HL-60 (cell line): ENCODE measurements at regions not wholly inside any gene's neighbourhood (a gene's known extent, or its start where the extent isn't known, plus 50 kb on each side); places are given as distances from the start of the nearest gene placed in this dataset.

ENCODE experiments used
- DNase-seq, 2 experiments: peaks; one replicate each; pipeline ENCODE4 v3.0.0-alpha.2; 2010 to 2020; ENCODE audit warnings: low read depth in 1 of 2, low spot score in 1 of 2
- H3K27ac ChIP-seq: fragments of 250-450 bp; sonication (Bioruptor Pico); replicated peaks from 2 replicates; pipeline ENCODE4 v1.5.1; 2020; ENCODE audit warnings: mild to moderate bottlenecking, moderate library complexity
- H3K27me3 ChIP-seq: fragments of 250-450 bp; sonication (Bioruptor Pico); 2 replicates; pipeline ENCODE4 v1.5.1; 2021; ENCODE audit warnings: mild to moderate bottlenecking, moderate library complexity; ENCODE audit not compliant: insufficient read depth, poor library complexity, severe bottlenecking
- H3K4me3 ChIP-seq: replicated peaks from 2 replicates; pipeline ENCODE4 v1.5.1; 2011; ENCODE audit warnings: mild to moderate bottlenecking, control low read depth, low read length; ENCODE audit not compliant: insufficient read depth
- GABPA ChIP-seq: IDR thresholded peaks from 2 replicates; pipeline ENCODE4 v1.6.1; 2012; ENCODE audit warnings: low read depth
- POLR2AphosphoS5 ChIP-seq: IDR thresholded peaks from 2 replicates; pipeline ENCODE4 v1.6.1; 2012; ENCODE audit warnings: low read depth
- SPI1 ChIP-seq: IDR thresholded peaks from 2 replicates; pipeline ENCODE4 v1.6.1; 2012; ENCODE audit warnings: low read depth, mild to moderate bottlenecking, borderline replicate concordance
- TF ChIP-seq, protein P1 (sequence below): IDR thresholded peaks from one replicate; pipeline ENCODE4 v1.5.1; 2011; ENCODE audit warnings: low read length, control low read depth, inconsistent platforms; ENCODE audit not compliant: insufficient read depth
- TF ChIP-seq, protein P2 (sequence below): IDR thresholded peaks from 2 replicates; pipeline ENCODE4 v1.6.1; 2012; ENCODE audit warnings: low read depth; ENCODE audit not compliant: insufficient replicate concordance

DNA sequence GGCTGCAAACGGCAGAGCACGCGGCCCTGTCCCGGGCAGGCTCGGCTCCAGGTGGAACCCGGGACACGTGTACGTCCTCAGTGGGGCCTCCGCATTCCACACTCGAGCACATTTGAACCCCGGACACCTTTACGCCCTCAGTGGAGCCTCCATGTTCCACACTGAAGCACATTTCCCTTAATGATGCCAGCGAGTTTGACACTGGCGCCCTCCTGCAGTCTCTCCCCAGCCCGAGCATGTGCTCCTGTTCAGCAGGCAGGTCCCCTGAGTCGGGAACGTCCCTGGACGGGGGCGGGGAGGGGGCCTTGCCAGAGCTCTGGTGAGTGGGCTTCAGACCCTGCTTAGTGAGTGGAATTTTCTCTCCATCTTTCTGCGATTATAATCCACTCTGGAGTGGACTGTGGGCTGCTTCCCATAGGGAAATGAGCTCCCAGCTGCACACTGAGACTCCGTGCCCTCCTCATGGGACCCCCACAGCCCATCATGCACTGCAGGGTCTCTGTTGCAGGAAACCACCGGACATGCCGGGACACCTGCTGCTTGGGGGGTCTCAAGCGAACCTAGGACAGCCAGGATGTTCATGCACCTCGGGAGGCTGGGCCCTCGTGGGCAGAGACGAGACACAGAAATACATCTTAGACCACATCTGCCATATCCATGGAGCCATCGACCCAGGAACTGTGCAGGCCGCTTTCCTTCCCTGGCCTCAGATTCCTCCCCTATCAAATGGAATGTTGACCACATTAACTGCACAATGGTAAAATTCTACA, 70.3 kb upstream of the SNTG2 start:
- no peaks in the 10 kb centered on the region for H3K27me3 ChIP-seq
- TF ChIP-seq GABPA, result no peak
- TF ChIP-seq, protein P1, sequence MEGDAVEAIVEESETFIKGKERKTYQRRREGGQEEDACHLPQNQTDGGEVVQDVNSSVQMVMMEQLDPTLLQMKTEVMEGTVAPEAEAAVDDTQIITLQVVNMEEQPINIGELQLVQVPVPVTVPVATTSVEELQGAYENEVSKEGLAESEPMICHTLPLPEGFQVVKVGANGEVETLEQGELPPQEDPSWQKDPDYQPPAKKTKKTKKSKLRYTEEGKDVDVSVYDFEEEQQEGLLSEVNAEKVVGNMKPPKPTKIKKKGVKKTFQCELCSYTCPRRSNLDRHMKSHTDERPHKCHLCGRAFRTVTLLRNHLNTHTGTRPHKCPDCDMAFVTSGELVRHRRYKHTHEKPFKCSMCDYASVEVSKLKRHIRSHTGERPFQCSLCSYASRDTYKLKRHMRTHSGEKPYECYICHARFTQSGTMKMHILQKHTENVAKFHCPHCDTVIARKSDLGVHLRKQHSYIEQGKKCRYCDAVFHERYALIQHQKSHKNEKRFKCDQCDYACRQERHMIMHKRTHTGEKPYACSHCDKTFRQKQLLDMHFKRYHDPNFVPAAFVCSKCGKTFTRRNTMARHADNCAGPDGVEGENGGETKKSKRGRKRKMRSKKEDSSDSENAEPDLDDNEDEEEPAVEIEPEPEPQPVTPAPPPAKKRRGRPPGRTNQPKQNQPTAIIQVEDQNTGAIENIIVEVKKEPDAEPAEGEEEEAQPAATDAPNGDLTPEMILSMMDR, result no peak
- TF ChIP-seq, protein P2, sequence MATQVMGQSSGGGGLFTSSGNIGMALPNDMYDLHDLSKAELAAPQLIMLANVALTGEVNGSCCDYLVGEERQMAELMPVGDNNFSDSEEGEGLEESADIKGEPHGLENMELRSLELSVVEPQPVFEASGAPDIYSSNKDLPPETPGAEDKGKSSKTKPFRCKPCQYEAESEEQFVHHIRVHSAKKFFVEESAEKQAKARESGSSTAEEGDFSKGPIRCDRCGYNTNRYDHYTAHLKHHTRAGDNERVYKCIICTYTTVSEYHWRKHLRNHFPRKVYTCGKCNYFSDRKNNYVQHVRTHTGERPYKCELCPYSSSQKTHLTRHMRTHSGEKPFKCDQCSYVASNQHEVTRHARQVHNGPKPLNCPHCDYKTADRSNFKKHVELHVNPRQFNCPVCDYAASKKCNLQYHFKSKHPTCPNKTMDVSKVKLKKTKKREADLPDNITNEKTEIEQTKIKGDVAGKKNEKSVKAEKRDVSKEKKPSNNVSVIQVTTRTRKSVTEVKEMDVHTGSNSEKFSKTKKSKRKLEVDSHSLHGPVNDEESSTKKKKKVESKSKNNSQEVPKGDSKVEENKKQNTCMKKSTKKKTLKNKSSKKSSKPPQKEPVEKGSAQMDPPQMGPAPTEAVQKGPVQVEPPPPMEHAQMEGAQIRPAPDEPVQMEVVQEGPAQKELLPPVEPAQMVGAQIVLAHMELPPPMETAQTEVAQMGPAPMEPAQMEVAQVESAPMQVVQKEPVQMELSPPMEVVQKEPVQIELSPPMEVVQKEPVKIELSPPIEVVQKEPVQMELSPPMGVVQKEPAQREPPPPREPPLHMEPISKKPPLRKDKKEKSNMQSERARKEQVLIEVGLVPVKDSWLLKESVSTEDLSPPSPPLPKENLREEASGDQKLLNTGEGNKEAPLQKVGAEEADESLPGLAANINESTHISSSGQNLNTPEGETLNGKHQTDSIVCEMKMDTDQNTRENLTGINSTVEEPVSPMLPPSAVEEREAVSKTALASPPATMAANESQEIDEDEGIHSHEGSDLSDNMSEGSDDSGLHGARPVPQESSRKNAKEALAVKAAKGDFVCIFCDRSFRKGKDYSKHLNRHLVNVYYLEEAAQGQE, result no peak
- no peak overlapping the region for H3K4me3 ChIP-seq
- DNase-seq, result no peak
- H3K27ac ChIP-seq, result no peak overlapping the region

DNA sequence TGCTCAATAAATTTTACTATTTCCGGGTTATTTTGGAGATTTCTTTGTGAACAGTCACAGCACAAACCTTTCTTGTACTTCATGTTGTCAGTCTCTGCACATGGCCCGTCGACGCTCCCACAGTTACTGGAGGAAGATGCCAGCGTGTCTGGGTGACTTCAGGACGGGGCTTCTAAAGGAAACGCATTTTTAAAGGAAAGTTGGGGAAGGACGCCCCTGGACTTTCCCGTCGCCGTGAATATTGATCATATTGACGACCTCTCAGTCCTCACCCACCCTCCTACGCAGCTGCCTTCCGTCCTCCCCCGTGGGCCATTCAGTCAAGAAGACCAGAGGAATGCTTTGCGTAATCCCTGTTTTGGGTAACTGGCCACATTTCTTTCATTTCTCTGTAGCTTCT, 71.1 kb upstream of the SNTG2 start:
- TF ChIP-seq, protein P2, result no peak
- TF ChIP-seq, protein P1, result no peak
- TF ChIP-seq SPI1, result no peak
- TF ChIP-seq GABPA, result no peak
- TF ChIP-seq POLR2AphosphoS5, result no peak
- H3K4me3 ChIP-seq, result no peak overlapping the region
- no peak for DNase-seq
- H3K27ac ChIP-seq, result no peak overlapping the region
- H3K27me3 ChIP-seq, result no peaks in the 10 kb centered on the region

DNA sequence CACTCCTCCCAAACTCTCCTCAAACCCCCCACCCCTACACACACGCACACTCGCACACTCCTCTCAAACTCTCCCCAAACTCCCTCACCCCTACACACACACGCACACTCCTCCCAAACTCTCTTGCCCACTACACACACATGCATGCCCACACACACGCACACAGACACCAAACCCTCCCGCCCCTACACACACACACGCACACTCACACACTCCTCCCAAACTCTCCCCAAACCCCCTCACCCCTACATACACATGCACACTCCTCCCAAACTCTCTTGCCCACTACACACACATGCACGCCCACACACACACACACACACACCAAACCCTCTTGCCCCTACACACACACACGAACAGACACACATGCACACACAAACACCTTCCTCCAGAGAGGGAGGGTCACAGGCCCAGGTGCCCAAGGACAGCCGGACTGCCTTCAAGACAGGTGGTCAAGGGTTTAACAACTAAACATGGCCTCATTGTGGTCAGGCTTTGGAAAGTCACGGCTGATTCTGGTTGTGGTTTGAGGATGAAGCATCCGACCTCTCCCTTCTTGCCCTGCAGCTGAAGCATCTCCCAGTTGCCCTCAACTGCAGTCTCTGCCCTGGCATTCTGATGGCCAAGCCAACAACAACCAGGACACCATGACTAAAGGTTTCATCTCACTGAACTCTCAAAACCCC, 72.3 kb upstream of the SNTG2 start:
- Histone ChIP-seq H3K27ac (no peak overlapping the region), H3K4me3 (no peak overlapping the region), H3K27me3 (no peaks in the 10 kb centered on the region)
- no peak for TF ChIP-seq SPI1
- no peak for TF ChIP-seq GABPA
- TF ChIP-seq, protein P1, result no peak
- TF ChIP-seq, protein P2, result no peak
- no peak for TF ChIP-seq POLR2AphosphoS5
- DNase-seq, result no peak
